PC-3 (cell line): ENCODE measurements at regions not wholly inside any gene's neighbourhood (a gene's known extent, or its start where the extent isn't known, plus 50 kb on each side); places are given as distances from the start of the nearest gene placed in this dataset.
"Not testable (repeated sequence)": the region's sequence is repeated elsewhere in the genome, so short reads cannot be mapped to it uniquely, and the experiment has no call there.

Experiments
- ATAC-seq: fragments of 200-7000 bp; cut with Tn5 transposase; 2 replicates; pipeline ENCODE4 v1.9.1; 2020; ENCODE audit warnings: mild to moderate bottlenecking, moderate library complexity
- BruUV-seq: library from RNA; stranded (reverse); fragments of 400-500 nt; replicated peaks from 2 replicates; lab custom pipeline; 2021; lab: Mats Ljungman, UMichigan
- CTCF ChIA-PET: fragments of 300-600 bp; sonication (Branson Sonifier 250); formaldehyde crosslinking; loops from one replicate; lab custom pipeline; 2022; ENCODE audit warnings: antibody characterized with exemption; lab: Charles Lee
- POLR2A ChIA-PET: fragments of 300-600 bp; sonication (Branson Sonifier 250); formaldehyde crosslinking; loops from one replicate; lab custom pipeline; 2022; ENCODE audit warnings: antibody characterized with exemption; ENCODE audit not compliant: unreplicated experiment; lab: Charles Lee
- DNase-seq: peaks from one replicate; pipeline ENCODE4 v3.0.0-alpha.2; 2015
- H2AFZ ChIP-seq: fragments of 300-600 bp; sonication (generic); 2 replicates; pipeline ENCODE4 v1.6.0; 2016; ENCODE audit warnings: antibody characterized with exemption, low read length
- H3F3A ChIP-seq: fragments of 300-600 bp; sonication (generic); one replicate; pipeline ENCODE4 v1.6.0; 2017; ENCODE audit warnings: antibody characterized with exemption, low read length, control low read depth, mild to moderate bottlenecking; ENCODE audit not compliant: unreplicated experiment
- H3K27ac ChIP-seq: fragments of 300-600 bp; sonication (generic); 2 replicates; pipeline ENCODE4 v1.5.1; 2016; ENCODE audit warnings: mild to moderate bottlenecking, low read length
- H3K27me3 ChIP-seq: fragments of 300-600 bp; sonication (generic); 2 replicates; pipeline ENCODE4 v1.6.1; 2016; ENCODE audit warnings: low read length, mixed read lengths
- H3K36me3 ChIP-seq: fragments of 300-600 bp; sonication (generic); 2 replicates; pipeline ENCODE4 v1.6.1; 2016; ENCODE audit warnings: low read depth, mixed run types, low read length, mixed read lengths
- H3K4me1 ChIP-seq: fragments of 300-600 bp; sonication (generic); 2 replicates; pipeline ENCODE4 v1.5.1; 2016; ENCODE audit warnings: low read length; ENCODE audit not compliant: insufficient read depth
- H3K4me2 ChIP-seq: fragments of 300-600 bp; sonication (generic); 2 replicates; pipeline ENCODE4 v1.6.0; 2016; ENCODE audit warnings: low read length
- H3K4me3 ChIP-seq: fragments of 300-600 bp; sonication (generic); 2 replicates; pipeline ENCODE4 v1.5.1; 2016; ENCODE audit warnings: mild to moderate bottlenecking, low read length, mixed read lengths
- H3K79me2 ChIP-seq: fragments of 300-600 bp; sonication (generic); 2 replicates; pipeline ENCODE4 v1.6.1; 2017; ENCODE audit warnings: low read length, mixed read lengths
- H3K9ac ChIP-seq: fragments of 300-600 bp; sonication (generic); 2 replicates; pipeline ENCODE4 v1.6.0; 2016; ENCODE audit warnings: mild to moderate bottlenecking, low read length
- H3K9me2 ChIP-seq: fragments of 300-600 bp; sonication (generic); replicated peaks from 2 replicates; pipeline ENCODE4 v1.6.1; 2016; ENCODE audit warnings: mixed run types, low read length, mixed read lengths
- H3K9me3 ChIP-seq: fragments of 300-600 bp; sonication (generic); 2 replicates; pipeline ENCODE4 v1.6.1; 2016; ENCODE audit warnings: low read length, mixed read lengths
- H4K20me1 ChIP-seq: fragments of 300-600 bp; sonication (generic); 2 replicates; pipeline ENCODE4 v1.6.1; 2016; ENCODE audit warnings: low read length, mixed read lengths
- EZH2 ChIP-seq: fragments of 300-600 bp; sonication (generic); IDR thresholded peaks from one replicate; pipeline ENCODE4 v1.6.1; 2017; ENCODE audit warnings: antibody characterized with exemption, mild to moderate bottlenecking, low read length; ENCODE audit not compliant: unreplicated experiment
- EZH2phosphoT487 ChIP-seq: fragments of 300-600 bp; sonication (generic); IDR thresholded peaks from 2 replicates; pipeline ENCODE4 v1.6.1; 2018; ENCODE audit warnings: mild to moderate bottlenecking, antibody characterized with exemption, low read length, borderline replicate concordance
- intact Hi-C: fragments of 100-400 bp; cut with micrococcal nuclease; formaldehyde crosslinking; loops from 2 replicates; pipeline ENCODE4 v1.9.0; 2023
- TF ChIP-seq, protein P1 (sequence below): fragments of 300-600 bp; sonication (generic); conservative IDR thresholded peaks from 2 replicates; pipeline ENCODE4 v1.5.1; 2017; ENCODE audit warnings: antibody characterized with exemption, low read depth, mild to moderate bottlenecking, low read length

DNA sequence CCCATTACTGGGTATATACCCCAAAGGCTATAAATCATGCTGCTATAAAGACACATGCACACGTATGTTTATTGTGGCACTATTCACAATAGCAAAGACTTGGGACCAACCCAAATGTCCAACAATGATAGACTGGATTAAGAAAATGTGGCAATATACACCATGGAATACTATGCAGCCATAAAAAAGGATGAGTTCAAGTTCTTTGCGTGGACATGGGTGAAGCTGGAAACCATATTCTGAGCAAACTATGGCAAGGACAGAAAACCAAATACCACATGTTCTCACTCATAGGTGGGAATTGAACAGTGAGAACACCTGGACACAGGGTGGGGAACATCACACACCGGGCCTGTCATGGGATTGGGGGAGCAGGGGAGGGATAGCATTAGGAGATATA is 54.4 kb upstream of the MUCL1 start:
- H3K4me1 ChIP-seq, BruUV-seq, ATAC-seq, H3K4me2 ChIP-seq, H3K79me2 ChIP-seq, H3K9me3 ChIP-seq, H3F3A ChIP-seq, POLR2A ChIA-PET, H3K4me3 ChIP-seq, H4K20me1 ChIP-seq, H3K9me2 ChIP-seq, H3K9ac ChIP-seq, H3K27ac ChIP-seq, intact Hi-C loops, H3K36me3 ChIP-seq, DNase-seq, H2AFZ ChIP-seq, CTCF ChIA-PET: not testable (repeated sequence)
- peaks cover 41% of the 10 kb centered on the region for H3K27me3 ChIP-seq

DNA sequence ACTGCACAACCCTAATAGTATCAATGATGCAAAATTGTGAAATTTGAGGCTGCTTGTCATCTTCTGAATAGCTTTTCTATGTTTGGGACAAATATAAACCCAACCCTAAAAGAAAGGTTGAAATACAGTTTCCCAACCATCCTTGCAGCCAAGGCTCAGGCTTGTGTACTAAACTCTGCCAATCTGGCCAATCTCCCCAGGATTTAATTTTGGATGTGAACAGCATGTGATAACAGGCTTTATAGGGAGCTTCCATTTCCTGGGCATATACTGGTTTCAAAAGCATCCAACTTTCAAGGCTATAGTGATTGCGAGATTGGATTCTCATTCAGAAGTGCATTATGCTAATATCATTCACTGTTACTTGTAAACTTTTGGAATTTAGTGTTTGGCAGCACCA is 55.7 kb upstream of the MUCL1 start:
- Histone ChIP-seq H3K36me3 (no peaks in the 10 kb centered on the region), H3K79me2 (no peaks in the 10 kb centered on the region), H3K9me2 (no peaks in the 10 kb centered on the region), H3K9ac (no peak overlapping the region), H3K4me2 (no peak overlapping the region), H3K27ac (no peak overlapping the region), H3F3A (no peaks in the 10 kb centered on the region), H3K4me1 (no peaks in the 10 kb centered on the region), H3K4me3 (no peak overlapping the region), H3K9me3 (no peaks in the 10 kb centered on the region), H4K20me1 (no peaks in the 10 kb centered on the region), H3K27me3 (peaks cover 41% of the 10 kb centered on the region), H2AFZ (no peak overlapping the region)
- intact Hi-C loops: no loop called here
- BruUV-seq: no TSS peak
- ATAC-seq (no peak), DNase-seq (no peak)
- POLR2A ChIA-PET: interaction anchor here (0.7 kb wide), 1 partner anchor 11 kb away, joined by 3 read pairs; no protein-coding TSS in a partner anchor
- TF ChIP-seq EZH2 (no peak), EZH2phosphoT487 (no peak)
- CTCF ChIA-PET: no interaction called here

GRCh38 chr12:54796991-54797390 is 57.3 kb upstream of the MUCL1 start:
- intact Hi-C loops: no loop called here
- H3K36me3 ChIP-seq: no peaks in the 10 kb centered on the region
- H3K4me3 ChIP-seq: no peak overlapping the region
- TF ChIP-seq EZH2phosphoT487 (no peak), EZH2 (no peak)
- TF ChIP-seq, protein P1, sequence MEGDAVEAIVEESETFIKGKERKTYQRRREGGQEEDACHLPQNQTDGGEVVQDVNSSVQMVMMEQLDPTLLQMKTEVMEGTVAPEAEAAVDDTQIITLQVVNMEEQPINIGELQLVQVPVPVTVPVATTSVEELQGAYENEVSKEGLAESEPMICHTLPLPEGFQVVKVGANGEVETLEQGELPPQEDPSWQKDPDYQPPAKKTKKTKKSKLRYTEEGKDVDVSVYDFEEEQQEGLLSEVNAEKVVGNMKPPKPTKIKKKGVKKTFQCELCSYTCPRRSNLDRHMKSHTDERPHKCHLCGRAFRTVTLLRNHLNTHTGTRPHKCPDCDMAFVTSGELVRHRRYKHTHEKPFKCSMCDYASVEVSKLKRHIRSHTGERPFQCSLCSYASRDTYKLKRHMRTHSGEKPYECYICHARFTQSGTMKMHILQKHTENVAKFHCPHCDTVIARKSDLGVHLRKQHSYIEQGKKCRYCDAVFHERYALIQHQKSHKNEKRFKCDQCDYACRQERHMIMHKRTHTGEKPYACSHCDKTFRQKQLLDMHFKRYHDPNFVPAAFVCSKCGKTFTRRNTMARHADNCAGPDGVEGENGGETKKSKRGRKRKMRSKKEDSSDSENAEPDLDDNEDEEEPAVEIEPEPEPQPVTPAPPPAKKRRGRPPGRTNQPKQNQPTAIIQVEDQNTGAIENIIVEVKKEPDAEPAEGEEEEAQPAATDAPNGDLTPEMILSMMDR: no peak
- H2AFZ ChIP-seq: no peak overlapping the region
- H4K20me1 ChIP-seq: no peaks in the 10 kb centered on the region
- no TSS peak for BruUV-seq
- ChIA-PET POLR2A (no interaction called here), CTCF (no interaction called here)
- no peaks in the 10 kb centered on the region for H3F3A ChIP-seq
- DNase-seq: no peak
- no peak for ATAC-seq
- no peaks in the 10 kb centered on the region for H3K9me3 ChIP-seq
- H3K79me2 ChIP-seq: no peaks in the 10 kb centered on the region
- no peak overlapping the region for H3K4me2 ChIP-seq
- H3K9ac ChIP-seq: no peak overlapping the region
- no peaks in the 10 kb centered on the region for H3K4me1 ChIP-seq
- no peak overlapping the region for H3K27ac ChIP-seq
- no peaks in the 10 kb centered on the region for H3K9me2 ChIP-seq
- H3K27me3 ChIP-seq: peaks cover 27% of the 10 kb centered on the region

DNA sequence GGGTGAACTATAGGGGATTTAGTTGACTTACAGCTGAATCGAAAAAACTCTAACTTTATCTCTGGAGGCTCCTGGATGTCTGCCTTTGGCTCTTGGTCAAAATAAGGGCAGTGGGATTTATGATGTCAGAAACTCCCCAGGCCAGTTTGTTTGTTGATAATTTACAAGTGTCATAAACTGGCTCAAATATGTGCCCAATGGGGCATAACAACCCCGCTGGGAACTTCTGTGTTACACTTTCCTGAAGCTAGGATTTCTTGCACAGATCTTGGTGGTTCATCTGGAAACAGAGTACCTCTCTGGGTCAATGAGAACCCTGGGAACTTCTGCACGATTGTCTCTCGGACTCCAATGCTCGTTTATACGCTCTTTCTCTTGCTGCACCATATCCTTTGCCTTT is 58.7 kb upstream of the MUCL1 start:
- Histone ChIP-seq H4K20me1 (no peaks in the 10 kb centered on the region), H2AFZ (no peak overlapping the region), H3K27ac (no peak overlapping the region), H3K4me2 (no peak overlapping the region), H3F3A (no peaks in the 10 kb centered on the region), H3K4me3 (no peak overlapping the region), H3K36me3 (no peaks in the 10 kb centered on the region), H3K27me3 (peaks cover 20% of the 10 kb centered on the region), H3K9me2 (no peaks in the 10 kb centered on the region), H3K9ac (no peak overlapping the region), H3K4me1 (no peaks in the 10 kb centered on the region), H3K79me2 (no peaks in the 10 kb centered on the region), H3K9me3 (no peaks in the 10 kb centered on the region)
- DNase-seq: no peak
- CTCF ChIA-PET: no interaction called here
- intact Hi-C loops: no loop called here
- POLR2A ChIA-PET: no interaction called here
- TF ChIP-seq, protein P1: no peak
- TF ChIP-seq EZH2: no peak
- TF ChIP-seq EZH2phosphoT487: no peak
- no TSS peak for BruUV-seq
- no peak for ATAC-seq
